ENCODE measurements at regions not wholly inside any gene's neighbourhood (a gene's known extent, or its start where the extent isn't known, plus 50 kb on each side); places are given as distances from the start of the nearest gene placed in this dataset.

- TF ChIP-seq ZNF462 (CRISPR knock-in tag; IDR thresholded peaks at IDR 0.05) (no peak), STAT1 (IDR thresholded peaks at IDR 0.05; ENCODE audit: unreplicated experiment) (no peak), JUNB (IDR thresholded peaks at IDR 0.05; ENCODE audit: unreplicated experiment) (no peak), CREB1 (CRISPR knock-in tag; IDR thresholded peaks at IDR 0.05; ENCODE audit: low read depth) (no peak), ZNF114 (CRISPR knock-in tag; IDR thresholded peaks at IDR 0.05) (no peak), EZH2 (IDR thresholded peaks at IDR 0.05; ENCODE audit: low read depth, unreplicated experiment) (no peak), NANOG (IDR thresholded peaks at IDR 0.05; ENCODE audit: borderline replicate concordance) (no peak)
Measured at GRCh38 chr4:58833126-58833525, 1722.9 kb upstream of the IGFBP7 start (continued).

- H3K4me1 Mint-ChIP-seq: peaks cover 7% of the 10 kb centered on the region; the same call in 2 of the 3 replicates
- Histone ChIP-seq H3K4me2 (no peak overlapping the region), H3K4me3 (no peak overlapping the region), H3F3A (replicated peaks; ENCODE audit: low read depth) (no peaks in the 10 kb centered on the region), H4K20me1 (replicated peaks; ENCODE audit: insufficient read depth) (no peaks in the 10 kb centered on the region), H3K79me2 (replicated peaks; ENCODE audit: insufficient read depth) (no peaks in the 10 kb centered on the region), H3K9me2 (ENCODE audit: insufficient read depth) (peaks cover 4% of the 10 kb centered on the region; the same call in 1 of the 2 replicates), H3K27ac (ENCODE audit: low read depth) (no peak overlapping the region), H3K27me3 (ENCODE audit: insufficient read depth) (no peaks in the 10 kb centered on the region), H3K4me1 (ENCODE audit: insufficient read depth) (no peaks in the 10 kb centered on the region), H2AFZ (no peak overlapping the region), H3K36me3 (ENCODE audit: insufficient read depth) (no peaks in the 10 kb centered on the region)
- H3K27me3 Mint-ChIP-seq (ENCODE audit: insufficient read depth, low read depth, poor library complexity): peaks cover 2% of the 10 kb centered on the region
- ATAC-seq (no peak), DNase-seq (ENCODE audit: low spot score) (no peak)
- no peak overlapping the region for H3K27ac Mint-ChIP-seq
- peaks cover 6% of the 10 kb centered on the region; the same call in 2 of the 3 replicates for H3K9me3 Mint-ChIP-seq
- no peaks in the 10 kb centered on the region; the same call in 2 of the 3 replicates for H3K36me3 Mint-ChIP-seq (ENCODE audit: low read depth)
- no peak overlapping the region for H3K4me3 Mint-ChIP-seq
- TF ChIP-seq JUNB (IDR thresholded peaks at IDR 0.05; ENCODE audit: unreplicated experiment): no peak
- TF ChIP-seq ETS1 (IDR thresholded peaks at IDR 0.05): no peak
- no peak for TF ChIP-seq EZH2phosphoT487 (IDR thresholded peaks at IDR 0.05; ENCODE audit: unreplicated experiment)
- no peak for TF ChIP-seq POLR2AphosphoS5 (IDR thresholded peaks at IDR 0.05; ENCODE audit: low read depth)
- no peak for TF ChIP-seq ZNF114 (CRISPR knock-in tag; IDR thresholded peaks at IDR 0.05)
- TF ChIP-seq ZNF331 (CRISPR knock-in tag; IDR thresholded peaks at IDR 0.05; ENCODE audit: low read depth): no peak
Measured at GRCh38 chr4:58825278-58825677, 1715.1 kb upstream of the IGFBP7 start.

All from GM23338 (cell line).